Right lobe of liver (tissue), 6 donors: ENCODE measurements at regions not wholly inside any gene's neighbourhood (a gene's known extent, or its start where the extent isn't known, plus 50 kb on each side); places are given as distances from the start of the nearest gene placed in this dataset.

Experiments used
- ATAC-seq, 4 donors: fragments of 200-7000 bp; cut with Tn5 transposase; one replicate each; pipeline ENCODE4 v1.9.1; 2020; ENCODE audit warnings: mild to moderate bottlenecking in 4 of 4, moderate library complexity in 4 of 4
- DNase-seq, 3 donors: peaks; one replicate each; pipeline ENCODE4 v3.0.0-alpha.2; 2020
- H3K27ac ChIP-seq, 3 donors: fragments of 200-600 bp; one replicate each; pipeline ENCODE4 v1.8.0; 2022
- H3K27me3 ChIP-seq, 2 donors: fragments of 200-600 bp; one replicate each; pipeline ENCODE4 v1.8.0; 2022
- H3K36me3 ChIP-seq, 4 donors: fragments of 200-600 bp; sonication (generic) in 1 of 4; one replicate each; pipeline versions ENCODE4 v1.5.1 to v1.8.0; 2017 to 2022; ENCODE audit warnings: control low read depth in 1 of 4
- H3K4me1 ChIP-seq, 4 donors: fragments of 200-600 bp; sonication (generic) in 1 of 4; one replicate each; pipeline versions ENCODE4 v1.5.1 to v1.8.0; 2017 to 2022; ENCODE audit warnings: control low read depth in 1 of 4
- H3K4me3 ChIP-seq, 3 donors: fragments of 200-600 bp; one replicate each; pipeline ENCODE4 v1.8.0; 2022
- H3K9me3 ChIP-seq, 4 donors: fragments of 200-600 bp; sonication (generic) in 1 of 4; one replicate each; pipeline versions ENCODE4 v1.5.1 to v1.8.0; 2017 to 2022; ENCODE audit warnings: control low read depth in 1 of 4
- CTCF ChIP-seq, 4 donors: fragments of 200-600 bp in 3 of 4; fragments of 450-650 bp in 1 of 4; IDR thresholded peaks; one replicate each; pipeline versions ENCODE4 v1.5.1 to v1.8.0; 2016 to 2022; ENCODE audit warnings: antibody characterized with exemption in 4 of 4, mild to moderate bottlenecking in 2 of 4
- POLR2A ChIP-seq: fragments of 450-650 bp; IDR thresholded peaks from one replicate; pipeline ENCODE4 v1.6.1; 2017; ENCODE audit warnings: antibody characterized with exemption, mild to moderate bottlenecking
- WGBS: methylation state at CpG from one replicate; pipeline ENCODE4 v1.1.6; 2018; ENCODE audit warnings: low coverage, low lambda C conversion rate; ENCODE audit not compliant: insufficient coverage; ENCODE audit errors: missing lambda C conversion rate; 5-methylcytosine and 5-hydroxymethylcytosine counted together
- intact Hi-C, 2 donors: fragments of 100-400 bp; cut with DNase I; formaldehyde crosslinking; loops; one replicate each; pipeline versions ENCODE4 v1.11.2 to v1.14.1; 2022
- donor health status: DM: no; HTN: yes; CAD: no.
- donor health status: DM: no; HTN: no; CAD: no.
- donor health status: DM: no; HTN: no; CAD: no.
- donor health status: DM: no; HTN: yes; CAD: no.
- donor health status: DM: no; HTN: yes; CAD: no.

GRCh38 chr14:38129705-38130104 lies 78.0 kb upstream of the SSTR1 start:
- no peak overlapping the region for H3K4me3 ChIP-seq
- H3K9me3 ChIP-seq = no peaks in the 10 kb centered on the region
- ATAC-seq (no peak), DNase-seq (no peak)
- H3K36me3 ChIP-seq = no peaks in the 10 kb centered on the region
- 47% methylated on average over 2 of the region's 5 CpGs for WGBS
- intact Hi-C loops = no loop called here
- no peak for TF ChIP-seq CTCF (IDR thresholded peaks at IDR 0.05)
- TF ChIP-seq POLR2A = no peak
- no peaks in the 10 kb centered on the region for H3K4me1 ChIP-seq
- no peaks in the 10 kb centered on the region for H3K27me3 ChIP-seq
- H3K27ac ChIP-seq = no peak overlapping the region

- Histone ChIP-seq H3K27me3 (no peaks in the 10 kb centered on the region), H3K4me3 (no peak overlapping the region), H3K27ac (no peak overlapping the region), H3K9me3 (no peaks in the 10 kb centered on the region), H3K4me1 (no peaks in the 10 kb centered on the region), H3K36me3 (no peaks in the 10 kb centered on the region)
- ATAC-seq (no peak), DNase-seq (no peak)
- 64% methylated on average over 10 of the region's 10 CpGs for WGBS
- intact Hi-C loops = no loop called here
- TF ChIP-seq POLR2A = no peak
Measured at GRCh38 chr14:38134416-38135030, 73.2 kb upstream of the SSTR1 start.

DNA sequence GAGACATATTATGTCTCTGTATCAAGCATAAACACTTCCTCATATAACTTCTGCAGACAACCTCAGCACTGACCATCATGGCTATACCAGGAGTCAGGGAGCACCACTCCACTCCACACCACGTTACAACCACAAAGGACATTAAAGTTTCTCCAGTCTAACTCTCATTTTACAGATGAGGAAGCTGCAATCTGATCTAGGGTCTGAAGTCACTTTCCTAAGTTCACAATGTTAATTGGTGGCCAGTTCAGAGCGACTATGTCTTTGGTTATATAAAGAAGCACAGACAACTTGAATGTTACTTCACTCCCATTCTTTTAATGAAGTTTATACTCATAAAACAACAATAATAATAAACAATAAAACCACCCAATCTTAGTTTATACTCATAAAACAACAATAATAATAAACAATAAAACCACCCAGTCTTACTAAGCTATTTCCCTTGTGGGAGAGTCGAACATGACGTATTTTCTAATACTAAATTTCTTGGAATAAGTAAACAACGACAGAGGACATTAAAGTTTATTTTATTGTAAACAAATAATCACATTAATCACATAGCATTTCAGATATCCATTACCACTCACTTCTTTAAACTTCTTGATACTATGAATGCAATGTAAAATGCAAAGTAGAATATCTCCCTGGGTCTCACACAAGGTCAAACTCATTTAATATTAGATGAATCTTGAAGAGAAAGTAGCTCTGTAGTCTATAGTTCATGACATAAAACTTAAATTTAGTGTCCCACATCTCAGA lies 72.4 kb upstream of the SSTR1 start:
- Histone ChIP-seq H3K4me3 (no peak overlapping the region), H3K36me3 (no peaks in the 10 kb centered on the region), H3K4me1 (no peaks in the 10 kb centered on the region), H3K27ac (no peak overlapping the region), H3K9me3 (no peaks in the 10 kb centered on the region), H3K27me3 (no peaks in the 10 kb centered on the region)
- TF ChIP-seq POLR2A = no peak
- WGBS = 47% methylated on average over 5 of the region's 5 CpGs
- intact Hi-C loops = no loop called here
- DNase-seq (no peak), ATAC-seq (no peak)

- no peaks in the 10 kb centered on the region for H3K27me3 ChIP-seq
- H3K4me3 ChIP-seq = no peak overlapping the region
- 93% methylated on average over 1 of the region's 1 CpG for WGBS
- no peaks in the 10 kb centered on the region for H3K4me1 ChIP-seq
- DNase-seq (no peak), ATAC-seq (no peak)
- H3K36me3 ChIP-seq = no peaks in the 10 kb centered on the region
- TF ChIP-seq CTCF (IDR thresholded peaks at IDR 0.05) (no peak), POLR2A (no peak)
- H3K27ac ChIP-seq = no peak overlapping the region
- H3K9me3 ChIP-seq = no peaks in the 10 kb centered on the region
- intact Hi-C loops = no loop called here
Measured at GRCh38 chr14:38137005-38137404, 70.7 kb upstream of the SSTR1 start.

DNA sequence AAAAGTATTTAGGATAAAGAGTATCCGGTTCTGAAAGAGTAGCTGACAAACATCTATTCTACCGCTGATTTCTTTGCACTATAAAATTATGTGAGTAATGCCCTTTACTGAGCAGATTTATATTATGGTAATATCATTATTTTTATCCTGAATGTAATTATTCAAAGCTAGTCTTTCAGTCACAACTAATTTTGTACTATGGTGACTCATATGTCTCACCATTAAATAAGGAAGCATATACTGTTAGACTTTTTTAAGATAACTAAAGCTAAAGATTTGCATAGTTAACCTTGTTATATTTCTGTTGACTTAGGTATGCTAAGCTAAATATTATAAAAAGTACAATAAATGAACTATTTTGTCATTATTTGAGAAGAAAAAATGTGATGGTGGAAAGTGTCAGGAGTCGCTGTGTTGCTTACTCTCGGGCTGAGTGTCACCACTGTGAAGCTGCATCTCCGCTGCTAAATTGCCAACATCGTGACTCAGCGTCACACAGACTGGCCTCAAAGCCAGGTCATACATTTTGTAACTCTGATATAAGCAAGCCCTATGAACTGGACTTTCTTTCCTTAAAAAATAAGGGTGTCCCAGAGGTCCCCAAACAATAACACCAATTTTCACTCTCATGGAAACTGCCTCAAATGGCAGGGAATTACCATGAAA lies 69.1 kb upstream of the SSTR1 start:
- TF ChIP-seq CTCF (IDR thresholded peaks at IDR 0.05) = no peak
- no peak for TF ChIP-seq POLR2A
- H3K36me3 ChIP-seq = no peaks in the 10 kb centered on the region
- intact Hi-C loops = no loop called here
- H3K4me3 ChIP-seq = no peak overlapping the region
- H3K9me3 ChIP-seq = no peaks in the 10 kb centered on the region
- 84% methylated on average over 7 of the region's 7 CpGs for WGBS
- DNase-seq (no peak), ATAC-seq (no peak)
- H3K27me3 ChIP-seq = no peaks in the 10 kb centered on the region
- no peak overlapping the region for H3K27ac ChIP-seq
- no peaks in the 10 kb centered on the region for H3K4me1 ChIP-seq
